Loucy (cell line): ENCODE measurements at regions not wholly inside any gene's neighbourhood (a gene's known extent, or its start where the extent isn't known, plus 50 kb on each side); places are given as distances from the start of the nearest gene placed in this dataset.

Source experiments
- CTCF ChIP-seq: fragments of 200-600 bp; sonication (generic); conservative IDR thresholded peaks from 2 replicates; pipeline ENCODE4 v1.5.1; 2014; ENCODE audit warnings: mild to moderate bottlenecking, antibody characterized with exemption, low read length
- EZH2phosphoT487 ChIP-seq: fragments of 200-600 bp; IDR thresholded peaks from 2 replicates; pipeline ENCODE4 v1.6.1; 2018; ENCODE audit warnings: antibody characterized with exemption, mild to moderate bottlenecking, moderate library complexity, borderline replicate concordance

- no peak for TF ChIP-seq CTCF
- TF ChIP-seq EZH2phosphoT487: no peak
Measured at GRCh38 chr14:83297361-83297760, 1763.7 kb upstream of the SEL1L start.
